Adrenal gland (tissue), 9 donors: ENCODE measurements at regions not wholly inside any gene's neighbourhood (a gene's known extent, or its start where the extent isn't known, plus 50 kb on each side); places are given as distances from the start of the nearest gene placed in this dataset.
A peak's percentile ranks its signal among the peaks of the same experiment; 100 is the strongest.
"Not testable (repeated sequence)": the region's sequence is repeated elsewhere in the genome, so short reads cannot be mapped to it uniquely, and the experiment has no call there.

Experiments
- DNase-seq, 7 donors: peaks; one replicate each; pipeline ENCODE4 v3.0.0-alpha.2; 2019 to 2020
- H3K27ac ChIP-seq, 5 donors: fragments of 200-600 bp; sonication (generic) in 4 of 5; 1 replicate in 3 of 5; 2 replicates in 2 of 5; pipeline versions ENCODE4 v1.5.1 to v1.8.0; 2016 to 2020; ENCODE audit warnings: mild to moderate bottlenecking in 1 of 5
- H3K27me3 ChIP-seq: fragments of 200-600 bp; 2 replicates; pipeline ENCODE4 v1.8.0; 2021
- H3K36me3 ChIP-seq, 2 donors: fragments of 200-600 bp; replicated peaks in 1 of 2; 1 replicate in 1 of 2; 2 replicates in 1 of 2; pipeline versions ENCODE4 v1.5.1 to v1.8.0; 2018 to 2022
- H3K4me1 ChIP-seq, 2 donors: fragments of 200-600 bp; replicated peaks in 1 of 2; 1 replicate in 1 of 2; 2 replicates in 1 of 2; pipeline versions ENCODE4 v1.5.1 to v1.8.0; 2018 to 2021
- H3K4me3 ChIP-seq, 4 donors: fragments of 200-600 bp; sonication (generic) in 3 of 4; one replicate each; pipeline ENCODE4 v1.5.1; 2016 to 2018
- H3K9me3 ChIP-seq, 3 donors: fragments of 200-600 bp; sonication (generic) in 1 of 3; replicated peaks in 1 of 3; 1 replicate in 2 of 3; 2 replicates in 1 of 3; pipeline versions ENCODE4 v1.5.1 to v1.8.0; 2016 to 2021
- CTCF ChIP-seq, 6 experiments: fragments of 450-650 bp in 4 of 6; fragments of 200-600 bp in 2 of 6; sonication (generic) in 1 of 6; IDR thresholded peaks; 1 replicate in 5 of 6; 2 replicates in 1 of 6; pipeline versions ENCODE4 v1.5.1 to v1.8.0; 2016 to 2021; ENCODE audit warnings: antibody characterized with exemption in 6 of 6, mild to moderate bottlenecking in 2 of 6, moderate library complexity in 1 of 6
- POLR2A ChIP-seq, 2 donors: fragments of 450-650 bp; IDR thresholded peaks; one replicate each; pipeline ENCODE4 v1.6.1; 2017; ENCODE audit warnings: antibody characterized with exemption in 2 of 2, mild to moderate bottlenecking in 2 of 2, moderate library complexity in 1 of 2
- WGBS, 4 donors: extraction: QIAGEN DNeasy Blood & Tissue Kit in 2 of 4; methylation state at CpG; one replicate each; pipeline versions ENCODE4 v1.1.5 to v1.1.7; 2013 to 2017; 5-methylcytosine and 5-hydroxymethylcytosine counted together
- intact Hi-C, 2 donors: fragments of 100-400 bp; cut with DNase I; formaldehyde crosslinking; loops; one replicate each; pipeline versions ENCODE4 v1.14.1 to v1.15.0; 2022 to 2023
- donor health status: healthy with polysubstance abuse.
- donor health status: Bipolar disorder and iron deficiency.
- donor health status: DM: yes; HTN: yes; CAD: no.
- donor health status: DM: no; HTN: no; CAD: no.
- donor health status: DM: no; HTN: no; CAD: no.

- DNase-seq: no peak
- Histone ChIP-seq H3K4me3 (no peak overlapping the region), H3K27me3 (no peaks in the 10 kb centered on the region), H3K9me3 (no peaks in the 10 kb centered on the region), H3K36me3 (no peaks in the 10 kb centered on the region), H3K4me1 (peaks cover 0 to 15% of the 10 kb centered on the region in 2 donors), H3K27ac (no peak overlapping the region)
- intact Hi-C loops: no loop called here
- 75 to 89% (median 78%) methylated on average over 5 of the region's 5 CpGs for whole genome bisulfite sequencing, 4 donors
- no peak for TF ChIP-seq POLR2A (IDR thresholded peaks at IDR 0.05)
- no peak for TF ChIP-seq CTCF (IDR thresholded peaks at IDR 0.05)
These were observed 133.7 kb upstream of the CAV2 start for GRCh38 chr7:116365797-116366196.

- H3K4me1 ChIP-seq: peaks cover 0 to 15% of the 10 kb centered on the region in 2 donors
- H3K36me3 ChIP-seq: no peaks in the 10 kb centered on the region
- DNase-seq: no peak
- 92 to 97% (median 93%) methylated on average over 4 of the region's 4 CpGs for WGBS, 4 donors
- H3K9me3 ChIP-seq: no peaks in the 10 kb centered on the region
- no peak for TF ChIP-seq CTCF (IDR thresholded peaks at IDR 0.05)
- no peak for TF ChIP-seq POLR2A (IDR thresholded peaks at IDR 0.05)
- H3K27me3 ChIP-seq: no peaks in the 10 kb centered on the region
- intact Hi-C loops: no loop called here
- no peak overlapping the region for H3K27ac ChIP-seq
- no peak overlapping the region for H3K4me3 ChIP-seq
These were observed 132.2 kb upstream of the CAV2 start for GRCh38 chr7:116367171-116367813.

GRCh38 chr7:116368965-116369364 is 130.6 kb upstream of the CAV2 start:
- H3K9me3 ChIP-seq: no peaks in the 10 kb centered on the region
- intact Hi-C loops: no loop called here
- no peak overlapping the region for H3K27ac ChIP-seq
- no peak overlapping the region for H3K4me3 ChIP-seq
- peak in 6 of 7 donors; percentile 11 to 66 (median 50) for DNase-seq
- 23 to 41% (median 37%) methylated on average over 2 of the region's 2 CpGs for WGBS, 4 donors
- H3K36me3 ChIP-seq: no peaks in the 10 kb centered on the region
- peaks cover 0 to 15% of the 10 kb centered on the region in 2 donors for H3K4me1 ChIP-seq
- TF ChIP-seq POLR2A (IDR thresholded peaks at IDR 0.05) (no peak), CTCF (IDR thresholded peaks at IDR 0.05) (no peak)
- no peaks in the 10 kb centered on the region for H3K27me3 ChIP-seq

- H3K9me3 ChIP-seq, H3K27me3 ChIP-seq, H3K27ac ChIP-seq, H3K36me3 ChIP-seq, H3K4me3 ChIP-seq, DNase-seq, intact Hi-C loops: not testable (repeated sequence)
- peaks cover 0 to 15% of the 10 kb centered on the region in 2 donors for H3K4me1 ChIP-seq
- WGBS, 4 donors: 91 to 96% (median 93%) methylated on average over 5 to 7 of the region's 7 CpGs
These were observed 128.0 kb upstream of the CAV2 start for GRCh38 chr7:116371536-116371935.

GRCh38 chr7:116373229-116373628 is 126.3 kb upstream of the CAV2 start:
- H3K9me3 ChIP-seq, H3K4me3 ChIP-seq, H3K27me3 ChIP-seq, H3K36me3 ChIP-seq, H3K27ac ChIP-seq, intact Hi-C loops, DNase-seq: not testable (repeated sequence)
- WGBS, 4 donors: 77 to 88% methylated on average over 1 to 3 of the region's 3 CpGs; no CpG with 5 or more reads in 2 of the 4 donors
- peaks cover 0 to 15% of the 10 kb centered on the region in 2 donors for H3K4me1 ChIP-seq
